Thymus (tissue), 11 donors: ENCODE measurements at regions not wholly inside any gene's neighbourhood (a gene's known extent, or its start where the extent isn't known, plus 50 kb on each side); places are given as distances from the start of the nearest gene placed in this dataset.

ENCODE experiments used
- DNase-seq, 9 donors: peaks; one replicate each; pipeline ENCODE4 v3.0.0-alpha.2; 2013; ENCODE audit warnings: low spot score in 9 of 9, low read depth in 6 of 9, missing footprints in 1 of 9
- H3K27ac ChIP-seq, 2 donors: one replicate each; pipeline ENCODE4 v1.5.1; 2013; ENCODE audit warnings: control low read depth in 1 of 2, low read depth in 1 of 2, low read length in 1 of 2, mild to moderate bottlenecking in 1 of 2, moderate library complexity in 1 of 2
- H3K27me3 ChIP-seq, 2 donors: one replicate each; pipeline ENCODE4 v1.5.1; 2013; ENCODE audit warnings: low read length in 1 of 2; ENCODE audit not compliant: control insufficient read depth in 2 of 2, insufficient read depth in 1 of 2
- H3K36me3 ChIP-seq, 2 donors: one replicate each; pipeline ENCODE4 v1.5.1; 2013; ENCODE audit warnings: low read length in 1 of 2, mild to moderate bottlenecking in 1 of 2, moderate library complexity in 1 of 2; ENCODE audit not compliant: control insufficient read depth in 2 of 2, insufficient read depth in 2 of 2
- H3K4me1 ChIP-seq, 2 donors: one replicate each; pipeline ENCODE4 v1.5.1; 2013; ENCODE audit warnings: low read length in 2 of 2; ENCODE audit not compliant: control insufficient read depth in 2 of 2, insufficient read depth in 2 of 2
- H3K4me3 ChIP-seq, 2 donors: one replicate each; pipeline ENCODE4 v1.5.1; 2013; ENCODE audit warnings: low read length in 2 of 2, control low read depth in 1 of 2, mild to moderate bottlenecking in 1 of 2
- H3K9me3 ChIP-seq, 2 donors: one replicate each; pipeline ENCODE4 v1.5.1; 2013; ENCODE audit warnings: low read length in 1 of 2, mild to moderate bottlenecking in 1 of 2; ENCODE audit not compliant: control insufficient read depth in 2 of 2, insufficient read depth in 1 of 2
- WGBS: extraction: QIAGEN DNeasy Blood & Tissue Kit; methylation state at CpG from one replicate; pipeline ENCODE4 v1.1.7; 2013; 5-methylcytosine and 5-hydroxymethylcytosine counted together
- donor health status: healthy.

DNA sequence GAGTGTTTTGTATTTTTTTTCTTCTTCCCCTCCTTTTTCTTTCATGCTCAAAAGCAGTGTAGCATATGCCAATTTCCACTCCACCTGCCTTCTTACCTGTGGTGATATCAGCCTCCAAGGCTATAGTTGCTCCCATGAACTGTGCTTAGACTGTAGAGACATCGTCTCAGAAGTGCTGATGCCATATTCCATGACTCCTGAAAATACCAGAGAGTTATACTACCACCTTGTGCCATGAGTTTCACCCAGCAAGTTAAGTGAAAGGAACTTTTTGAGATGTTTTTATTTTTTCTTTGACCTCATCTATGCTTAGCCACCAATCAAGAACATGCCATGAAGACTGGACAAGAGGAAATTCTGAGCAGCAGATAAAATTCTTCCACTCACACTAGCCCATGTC lies 142.8 kb upstream of the SEMA3E start:
- H3K4me1 ChIP-seq: no peaks in the 10 kb centered on the region
- no peaks in the 10 kb centered on the region for H3K27me3 ChIP-seq
- no peak for DNase-seq
- H3K36me3 ChIP-seq: no peaks in the 10 kb centered on the region
- 81% methylated on average over 1 of the region's 1 CpG for WGBS
- no peaks in the 10 kb centered on the region for H3K9me3 ChIP-seq
- H3K27ac ChIP-seq: no peak overlapping the region
- no peak overlapping the region for H3K4me3 ChIP-seq

DNA sequence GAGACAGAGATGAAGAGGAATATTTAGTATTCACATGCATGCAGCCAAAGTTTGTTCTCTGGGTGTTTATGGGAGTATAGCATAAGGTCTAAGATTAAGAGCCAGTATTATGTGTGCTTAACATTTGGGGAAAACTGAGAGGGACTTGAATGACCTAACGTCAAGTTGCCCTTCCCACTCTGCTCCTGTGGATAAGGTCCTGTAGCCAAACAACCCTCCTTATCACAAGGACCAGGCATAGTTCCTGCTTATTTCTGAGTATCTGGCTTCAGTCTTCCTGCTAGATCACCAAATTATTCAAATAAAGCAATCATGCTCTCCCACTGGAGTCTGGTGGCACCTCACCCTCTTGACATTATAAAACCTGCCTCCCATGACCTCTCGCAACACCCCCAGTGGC lies 137.9 kb upstream of the SEMA3E start:
- no peak for DNase-seq
- Histone ChIP-seq H3K9me3 (no peaks in the 10 kb centered on the region), H3K27me3 (no peaks in the 10 kb centered on the region), H3K4me1 (no peaks in the 10 kb centered on the region), H3K4me3 (no peak overlapping the region), H3K27ac (no peak overlapping the region), H3K36me3 (no peaks in the 10 kb centered on the region)
- 88% methylated on average over 2 of the region's 2 CpGs for WGBS

- WGBS: 92% methylated on average over 2 of the region's 2 CpGs
- DNase-seq: no peak
- Histone ChIP-seq H3K4me3 (no peak overlapping the region), H3K27me3 (no peaks in the 10 kb centered on the region), H3K4me1 (no peaks in the 10 kb centered on the region), H3K9me3 (no peaks in the 10 kb centered on the region), H3K36me3 (no peaks in the 10 kb centered on the region), H3K27ac (no peak overlapping the region)
Measured at GRCh38 chr7:83782628-83783027, 133.7 kb upstream of the SEMA3E start.

DNA sequence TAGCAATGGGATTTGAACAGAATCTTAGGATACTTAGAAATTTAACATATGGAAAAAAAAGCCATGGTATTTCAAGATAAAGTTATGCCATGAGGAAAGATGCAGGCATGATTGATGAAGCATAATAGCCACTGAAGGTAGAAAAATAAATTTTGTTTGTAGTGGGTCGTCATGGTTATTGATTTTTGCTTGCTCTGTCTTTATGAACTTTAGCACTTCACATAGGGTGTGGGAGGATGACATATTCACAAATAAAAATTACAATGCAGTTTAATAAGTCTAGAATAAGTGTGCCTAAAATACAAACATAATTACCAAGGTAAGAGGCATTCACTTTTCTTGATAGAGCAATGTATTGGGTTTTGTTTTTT lies 129.1 kb upstream of the SEMA3E start:
- H3K27ac ChIP-seq: no peak overlapping the region
- no peaks in the 10 kb centered on the region for H3K36me3 ChIP-seq
- no peaks in the 10 kb centered on the region for H3K27me3 ChIP-seq
- no peak for DNase-seq
- no peaks in the 10 kb centered on the region for H3K4me1 ChIP-seq
- H3K4me3 ChIP-seq: no peak overlapping the region
- no peaks in the 10 kb centered on the region for H3K9me3 ChIP-seq
- 86% methylated on average over 1 of the region's 1 CpG for WGBS

DNA sequence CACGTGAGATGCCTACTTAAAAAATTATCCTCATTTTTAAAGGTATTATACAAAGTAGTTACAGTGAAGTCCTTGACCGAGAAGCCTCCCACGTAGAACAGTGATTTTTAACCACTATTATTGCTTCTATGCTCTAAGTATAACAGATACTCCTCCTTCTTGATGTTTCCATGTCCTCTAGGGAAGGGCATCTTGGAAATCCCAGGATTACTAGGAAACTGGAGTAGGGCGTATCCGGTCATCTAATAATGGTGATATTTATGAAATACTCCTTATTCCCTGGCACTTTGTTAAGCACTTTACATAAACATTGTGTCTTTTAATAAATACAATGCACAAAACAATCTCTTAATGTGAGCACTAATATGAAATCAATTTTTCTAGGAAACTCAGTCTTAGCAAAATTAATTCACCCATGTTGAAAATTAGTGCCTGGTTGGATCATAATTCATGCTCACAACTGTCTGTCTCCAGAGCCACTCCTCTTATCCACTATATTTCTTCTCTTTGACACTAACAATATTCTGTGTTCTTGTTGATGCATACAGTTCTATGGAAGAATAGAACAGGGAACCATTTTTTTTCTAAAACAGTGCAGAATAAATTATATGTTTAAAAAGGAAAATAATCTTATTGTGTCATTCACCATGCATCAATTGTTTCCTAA lies 128.6 kb upstream of the SEMA3E start:
- no peaks in the 10 kb centered on the region for H3K9me3 ChIP-seq
- no peaks in the 10 kb centered on the region for H3K4me1 ChIP-seq
- H3K4me3 ChIP-seq: no peak overlapping the region
- no peak for DNase-seq
- no peak overlapping the region for H3K27ac ChIP-seq
- H3K27me3 ChIP-seq: no peaks in the 10 kb centered on the region
- H3K36me3 ChIP-seq: no peaks in the 10 kb centered on the region
- WGBS: 93% methylated on average over 5 of the region's 5 CpGs

- Histone ChIP-seq H3K36me3 (no peaks in the 10 kb centered on the region), H3K27me3 (no peaks in the 10 kb centered on the region), H3K9me3 (no peaks in the 10 kb centered on the region), H3K27ac (no peak overlapping the region), H3K4me1 (no peaks in the 10 kb centered on the region), H3K4me3 (no peak overlapping the region)
- 88% methylated on average over 3 of the region's 3 CpGs for WGBS
- no peak for DNase-seq
Measured at GRCh38 chr7:83769407-83769806, 120.5 kb upstream of the SEMA3E start.

DNA sequence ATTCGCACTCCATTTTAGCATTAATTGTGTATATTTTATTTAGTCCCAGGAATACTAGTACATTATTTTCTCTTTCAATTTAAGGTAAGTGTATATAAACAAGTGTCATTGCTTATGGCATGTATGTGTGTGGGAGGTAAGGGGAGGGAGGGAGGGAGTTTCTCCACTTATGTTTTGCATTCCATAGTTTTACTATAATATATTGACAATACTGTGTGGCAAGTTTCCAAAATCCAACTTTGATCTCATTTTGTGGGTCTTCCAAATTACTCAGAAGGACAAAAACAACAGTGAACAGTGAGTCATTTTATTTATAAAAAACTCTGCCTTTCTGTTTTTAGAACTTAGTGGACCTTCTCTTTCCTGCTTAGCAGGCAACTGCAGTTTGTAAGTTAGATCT lies 102.3 kb upstream of the SEMA3E start:
- no peaks in the 10 kb centered on the region for H3K4me1 ChIP-seq
- 99% methylated on average over 1 of the region's 1 CpG for WGBS
- H3K27ac ChIP-seq: no peak overlapping the region
- H3K27me3 ChIP-seq: no peaks in the 10 kb centered on the region
- no peaks in the 10 kb centered on the region for H3K36me3 ChIP-seq
- peaks cover 0 to 9% of the 10 kb centered on the region in 2 donors for H3K9me3 ChIP-seq
- no peak overlapping the region for H3K4me3 ChIP-seq
- DNase-seq: no peak

DNA sequence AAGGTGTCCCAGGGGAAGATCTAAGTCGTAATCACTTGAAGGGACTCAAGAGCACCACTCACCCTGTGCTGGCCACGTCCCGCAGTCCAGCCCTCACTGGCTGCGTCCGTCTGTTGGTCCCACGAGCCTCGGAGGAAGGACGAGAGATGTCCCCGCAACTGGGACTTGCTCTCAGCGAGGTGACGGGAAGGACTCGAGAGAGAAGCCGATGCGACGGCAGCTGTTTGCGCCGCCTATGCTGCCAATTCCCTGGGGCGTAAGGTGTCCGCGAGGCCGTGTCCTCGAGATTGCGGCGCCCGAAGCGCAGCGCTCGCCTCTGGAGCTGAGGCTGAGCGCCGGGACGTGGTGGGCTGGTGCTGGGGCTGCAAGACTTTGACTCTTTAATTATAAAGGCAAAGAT lies 100.6 kb upstream of the SEMA3E start:
- Histone ChIP-seq H3K9me3 (peaks cover 0 to 9% of the 10 kb centered on the region in 2 donors), H3K27ac (no peak overlapping the region), H3K4me3 (no peak overlapping the region), H3K27me3 (no peaks in the 10 kb centered on the region), H3K36me3 (no peaks in the 10 kb centered on the region), H3K4me1 (no peaks in the 10 kb centered on the region)
- WGBS: 91% methylated on average over 31 of the region's 31 CpGs
- no peak for DNase-seq

DNA sequence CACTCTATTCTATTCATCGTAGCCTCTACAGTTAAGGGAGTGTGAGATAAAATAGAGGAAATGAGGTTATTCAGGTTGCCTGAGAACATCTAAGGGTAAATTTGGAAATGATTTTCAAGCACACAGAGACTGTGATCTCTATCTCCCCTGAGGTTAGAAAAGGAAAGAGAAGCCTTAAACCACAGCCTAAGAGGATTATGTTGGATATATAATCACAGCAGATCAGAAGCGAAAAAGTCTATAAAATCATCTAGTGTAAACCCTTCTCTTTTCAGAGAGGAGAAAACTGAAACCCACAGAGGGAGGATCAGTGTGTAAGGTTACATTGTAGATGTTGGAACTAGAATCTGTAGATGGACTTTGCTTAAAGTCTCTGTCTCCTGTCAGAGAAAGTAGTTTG lies 90.6 kb upstream of the SEMA3E start:
- no peaks in the 10 kb centered on the region for H3K4me1 ChIP-seq
- DNase-seq: peak in 1 of 9 donors; percentile 0
- H3K27me3 ChIP-seq: no peaks in the 10 kb centered on the region
- H3K36me3 ChIP-seq: no peaks in the 10 kb centered on the region
- no peaks in the 10 kb centered on the region for H3K9me3 ChIP-seq
- no peak overlapping the region for H3K4me3 ChIP-seq
- 68% methylated on average over 2 of the region's 2 CpGs for WGBS
- no peak overlapping the region for H3K27ac ChIP-seq
